GM23338 (cell line): ENCODE measurements at regions not wholly inside any gene's neighbourhood (a gene's known extent, or its start where the extent isn't known, plus 50 kb on each side); places are given as distances from the start of the nearest gene placed in this dataset.

Experiments used
- CTCF ChIP-seq, 2 experiments: fragments of 200-600 bp in 1 of 2; sonication (generic) in 1 of 2; conservative IDR thresholded peaks; 2 replicates each; pipeline versions ENCODE4 v1.5.1 to v1.6.1; 2016 to 2017; ENCODE audit warnings: antibody characterized with exemption in 2 of 2, low read depth in 2 of 2, mild to moderate bottlenecking in 2 of 2, moderate library complexity in 1 of 2
- EZH2phosphoT487 ChIP-seq: fragments of 200-600 bp; sonication (generic); IDR thresholded peaks from one replicate; pipeline ENCODE4 v1.8.1; 2018; ENCODE audit warnings: antibody characterized with exemption; ENCODE audit not compliant: unreplicated experiment

- TF ChIP-seq CTCF (conservative IDR thresholded peaks at IDR 0.05; ENCODE audit: low read depth in 2 of 2) (no peak), EZH2phosphoT487 (no peak)
Measured at GRCh38 chr7:21377545-21377944, 50.3 kb upstream of the SP4 start.
